OCI-LY7 (cell line): ENCODE measurements at regions not wholly inside any gene's neighbourhood (a gene's known extent, or its start where the extent isn't known, plus 50 kb on each side); places are given as distances from the start of the nearest gene placed in this dataset.

Source experiments
- BruUV-seq: library from RNA; stranded (reverse); fragments of 400-500 nt; replicated peaks from 2 replicates; lab custom pipeline; 2021; lab: Mats Ljungman, UMichigan
- CTCF ChIA-PET: fragments of 300-600 bp; sonication (Branson Sonifier 250); formaldehyde crosslinking; loops from one replicate; lab custom pipeline; 2022; ENCODE audit warnings: antibody characterized with exemption; ENCODE audit not compliant: unreplicated experiment; lab: Charles Lee
- POLR2A ChIA-PET: fragments of 300-600 bp; sonication (Branson Sonifier 250); formaldehyde crosslinking; loops from one replicate; lab custom pipeline; 2022; ENCODE audit warnings: antibody characterized with exemption; lab: Charles Lee
- DNase-seq: peaks from one replicate; pipeline ENCODE4 v3.0.0-alpha.2; 2015; ENCODE audit warnings: low spot score
- H2AFZ ChIP-seq: fragments of 200-600 bp; sonication (generic), shearing (Covaris generic); 2 replicates; pipeline ENCODE4 v1.6.1; 2014; ENCODE audit warnings: mild to moderate bottlenecking, antibody characterized with exemption, low read length, moderate library complexity
- H3K27ac ChIP-seq: fragments of 200-600 bp; sonication (generic); 2 replicates; pipeline ENCODE4 v1.5.1; 2014; ENCODE audit warnings: mixed run types, low read depth, mild to moderate bottlenecking, moderate library complexity, low read length, inconsistent platforms; ENCODE audit not compliant: poor library complexity, severe bottlenecking
- H3K36me3 ChIP-seq: fragments of 200-600 bp; sonication (generic); 2 replicates; pipeline ENCODE4 v1.6.1; 2014; ENCODE audit warnings: mild to moderate bottlenecking, antibody characterized with exemption, low read length, moderate library complexity, mixed read lengths; ENCODE audit not compliant: insufficient read depth
- H3K4me1 ChIP-seq: fragments of 200-600 bp; sonication (generic); 2 replicates; pipeline ENCODE4 v1.5.1; 2014; ENCODE audit warnings: mild to moderate bottlenecking, low read length; ENCODE audit not compliant: insufficient read depth, poor library complexity, severe bottlenecking
- H3K4me2 ChIP-seq: fragments of 200-600 bp; sonication (generic); 2 replicates; pipeline ENCODE4 v1.6.1; 2014; ENCODE audit warnings: mild to moderate bottlenecking, low read length
- H3K4me3 ChIP-seq: fragments of 200-600 bp; sonication (generic); 2 replicates; pipeline ENCODE4 v1.5.1; 2014; ENCODE audit warnings: mild to moderate bottlenecking, low read depth, low read length; ENCODE audit not compliant: poor library complexity, severe bottlenecking
- H3K79me2 ChIP-seq: fragments of 200-600 bp; sonication (generic); 2 replicates; pipeline ENCODE4 v1.6.1; 2016; ENCODE audit warnings: low read depth, mild to moderate bottlenecking, low read length, moderate library complexity, mixed read lengths; ENCODE audit not compliant: insufficient read depth
- H3K9me2 ChIP-seq: fragments of 200-600 bp; sonication (generic); 2 replicates; pipeline ENCODE4 v1.6.1; 2016; ENCODE audit warnings: mild to moderate bottlenecking, low read length, mixed read lengths; ENCODE audit not compliant: insufficient read depth
- H3K9me3 ChIP-seq: fragments of 200-600 bp; sonication (generic); 2 replicates; pipeline ENCODE4 v1.6.1; 2014; ENCODE audit warnings: mild to moderate bottlenecking, mixed run types, low read length, mixed read lengths
- H4K20me1 ChIP-seq: fragments of 200-600 bp; sonication (generic); 2 replicates; pipeline ENCODE4 v1.6.1; 2014; ENCODE audit warnings: mild to moderate bottlenecking, antibody characterized with exemption, low read length, moderate library complexity, mixed read lengths; ENCODE audit not compliant: insufficient read depth
- EZH2phosphoT487 ChIP-seq: fragments of 200-600 bp; sonication (generic); IDR thresholded peaks from 2 replicates; pipeline ENCODE4 v1.6.1; 2018; ENCODE audit warnings: low read depth, borderline replicate concordance, mild to moderate bottlenecking, mixed run types, antibody characterized with exemption, low read length, moderate library complexity, mixed read lengths
- intact Hi-C: fragments of 100-400 bp; cut with micrococcal nuclease; formaldehyde crosslinking; loops from one replicate; pipeline ENCODE4 v1.10.0; 2022; ENCODE audit not compliant: unreplicated experiment
- TF ChIP-seq, protein P1 (sequence below): fragments of 200-600 bp; sonication (generic); conservative IDR thresholded peaks from 2 replicates; pipeline ENCODE4 v1.5.1; 2014; ENCODE audit warnings: mild to moderate bottlenecking, antibody characterized with exemption, low read length, moderate library complexity, mixed read lengths

DNA sequence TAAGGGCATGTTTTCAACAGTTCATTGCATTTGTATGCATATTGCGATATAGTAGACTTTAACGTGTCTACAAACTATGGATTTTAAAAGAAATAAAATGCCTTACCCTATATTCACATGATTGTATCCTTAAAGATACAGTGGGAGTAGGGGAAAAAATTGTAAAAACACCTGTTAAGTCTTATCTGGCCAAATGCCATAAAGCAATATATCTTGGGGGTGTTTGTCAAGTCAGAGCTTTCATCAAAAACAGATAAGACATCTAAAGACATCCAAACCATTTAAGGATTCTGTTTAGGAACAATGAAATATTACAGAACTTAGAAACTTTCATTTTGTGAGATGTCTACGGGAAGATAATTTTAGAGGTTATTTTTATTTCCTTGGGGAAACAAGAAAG, 152.3 kb downstream of the AASDH start:
- no peak overlapping the region for H3K4me3 ChIP-seq
- H3K36me3 ChIP-seq = no peaks in the 10 kb centered on the region
- H3K4me1 ChIP-seq = peaks cover 3% of the 10 kb centered on the region
- no peak overlapping the region for H3K4me2 ChIP-seq
- intact Hi-C loops = no loop called here
- no peaks in the 10 kb centered on the region for H4K20me1 ChIP-seq
- no peak for TF ChIP-seq EZH2phosphoT487
- TF ChIP-seq, protein P1, sequence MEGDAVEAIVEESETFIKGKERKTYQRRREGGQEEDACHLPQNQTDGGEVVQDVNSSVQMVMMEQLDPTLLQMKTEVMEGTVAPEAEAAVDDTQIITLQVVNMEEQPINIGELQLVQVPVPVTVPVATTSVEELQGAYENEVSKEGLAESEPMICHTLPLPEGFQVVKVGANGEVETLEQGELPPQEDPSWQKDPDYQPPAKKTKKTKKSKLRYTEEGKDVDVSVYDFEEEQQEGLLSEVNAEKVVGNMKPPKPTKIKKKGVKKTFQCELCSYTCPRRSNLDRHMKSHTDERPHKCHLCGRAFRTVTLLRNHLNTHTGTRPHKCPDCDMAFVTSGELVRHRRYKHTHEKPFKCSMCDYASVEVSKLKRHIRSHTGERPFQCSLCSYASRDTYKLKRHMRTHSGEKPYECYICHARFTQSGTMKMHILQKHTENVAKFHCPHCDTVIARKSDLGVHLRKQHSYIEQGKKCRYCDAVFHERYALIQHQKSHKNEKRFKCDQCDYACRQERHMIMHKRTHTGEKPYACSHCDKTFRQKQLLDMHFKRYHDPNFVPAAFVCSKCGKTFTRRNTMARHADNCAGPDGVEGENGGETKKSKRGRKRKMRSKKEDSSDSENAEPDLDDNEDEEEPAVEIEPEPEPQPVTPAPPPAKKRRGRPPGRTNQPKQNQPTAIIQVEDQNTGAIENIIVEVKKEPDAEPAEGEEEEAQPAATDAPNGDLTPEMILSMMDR = no peak
- H3K27ac ChIP-seq = no peak overlapping the region
- no peaks in the 10 kb centered on the region for H3K79me2 ChIP-seq
- BruUV-seq = no TSS peak
- POLR2A ChIA-PET = interaction anchor here (1.2 kb wide), 1 partner anchor 10 kb away, joined by 4 read pairs; no protein-coding TSS in a partner anchor
- CTCF ChIA-PET = no interaction called here
- H3K9me3 ChIP-seq = peaks cover 6% of the 10 kb centered on the region
- no peaks in the 10 kb centered on the region for H3K9me2 ChIP-seq
- no peak overlapping the region for H2AFZ ChIP-seq
- no peak for DNase-seq

DNA sequence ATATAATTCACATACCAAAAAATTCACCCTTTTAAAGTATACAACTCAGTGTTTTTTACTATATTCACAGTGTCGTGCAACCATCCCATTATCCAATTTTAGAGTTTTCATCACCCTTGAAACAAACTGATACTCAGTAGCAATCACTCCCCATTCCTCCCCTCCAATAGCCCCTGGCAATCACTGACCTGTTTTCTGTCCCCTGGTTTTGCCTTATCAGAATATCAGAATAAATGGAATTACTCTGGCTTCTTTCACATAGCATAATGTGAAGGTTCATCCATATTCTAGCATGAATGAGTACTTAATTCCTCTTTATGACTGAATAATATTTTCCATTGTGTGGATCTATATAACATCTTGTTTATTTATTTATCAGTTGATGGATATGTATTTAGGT, 153.2 kb downstream of the AASDH start:
- intact Hi-C loops = no loop called here
- Histone ChIP-seq H3K9me3 (peaks cover 6% of the 10 kb centered on the region), H3K9me2 (no peaks in the 10 kb centered on the region), H3K4me3 (no peak overlapping the region), H3K27ac (no peak overlapping the region), H3K79me2 (no peaks in the 10 kb centered on the region), H3K4me2 (no peak overlapping the region), H2AFZ (no peak overlapping the region), H4K20me1 (no peaks in the 10 kb centered on the region), H3K4me1 (peaks cover 11% of the 10 kb centered on the region), H3K36me3 (no peaks in the 10 kb centered on the region)
- no peak for TF ChIP-seq EZH2phosphoT487
- TF ChIP-seq, protein P1 = no peak
- POLR2A ChIA-PET = interaction anchor here (0.7 kb wide), 1 partner anchor 52 kb away, joined by 4 read pairs; no protein-coding TSS in a partner anchor
- no TSS peak for BruUV-seq
- no peak for DNase-seq
- CTCF ChIA-PET = no interaction called here

DNA sequence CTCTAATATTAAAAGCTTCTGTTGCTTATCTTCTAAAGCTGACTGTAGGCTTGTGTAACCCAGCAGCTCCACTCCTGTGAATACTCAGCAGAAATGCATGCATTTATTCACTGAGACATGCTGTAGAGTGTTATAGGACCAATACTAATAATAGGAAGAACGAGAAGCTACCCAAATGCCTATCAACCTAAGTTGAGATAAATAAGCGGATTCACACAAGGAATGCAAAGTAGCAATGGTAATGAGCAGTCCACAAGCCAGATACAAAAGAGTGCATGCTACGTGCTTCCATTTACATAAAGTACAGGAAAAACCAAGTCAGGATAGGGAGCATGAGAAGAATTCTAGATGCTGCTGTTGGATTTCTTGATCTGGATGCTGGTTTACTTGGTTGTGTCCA, 155.9 kb downstream of the AASDH start:
- BruUV-seq = no TSS peak
- intact Hi-C loops = no loop called here
- no peak for TF ChIP-seq EZH2phosphoT487
- TF ChIP-seq, protein P1 = no peak

More for the DNA sequence above, 155.9 kb downstream of the AASDH start:
- H3K4me1 ChIP-seq = peaks cover 11% of the 10 kb centered on the region
- H4K20me1 ChIP-seq = no peaks in the 10 kb centered on the region
- no peaks in the 10 kb centered on the region for H3K79me2 ChIP-seq
- H3K4me2 ChIP-seq = no peak overlapping the region
- POLR2A ChIA-PET = interaction anchor here (0.5 kb wide), 1 partner anchor 46 kb away, joined by 3 read pairs; no protein-coding TSS in a partner anchor
- H2AFZ ChIP-seq = no peak overlapping the region
- no peak overlapping the region for H3K27ac ChIP-seq
- CTCF ChIA-PET = no interaction called here
- H3K36me3 ChIP-seq = no peaks in the 10 kb centered on the region
- H3K4me3 ChIP-seq = no peak overlapping the region
- DNase-seq = no peak
- H3K9me2 ChIP-seq = no peaks in the 10 kb centered on the region
- H3K9me3 ChIP-seq = peaks cover 6% of the 10 kb centered on the region
